ENCODE measurements at regions not wholly inside any gene's neighbourhood (a gene's known extent, or its start where the extent isn't known, plus 50 kb on each side); places are given as distances from the start of the nearest gene placed in this dataset.
"Not testable (repeated sequence)": the region's sequence is repeated elsewhere in the genome, so short reads cannot be mapped to it uniquely, and the experiment has no call there.

- not testable (repeated sequence) for TF ChIP-seq CTCF, POLR2A (IDR thresholded peaks at IDR 0.05)
Measured at GRCh38 chr15:20282491-20282943, 259.1 kb downstream of the GOLGA6L6 start.
